NCI-H774 (cell line): ENCODE measurements at regions not wholly inside any gene's neighbourhood (a gene's known extent, or its start where the extent isn't known, plus 50 kb on each side); places are given as distances from the start of the nearest gene placed in this dataset.

ENCODE experiments used
- DNase-seq: peaks from one replicate; lab custom pipeline; 2025; lab: John Stamatoyannopoulos, UW

GRCh38 chr6:51542475-51542874 lies 544.9 kb downstream of the PKHD1 start:
- DNase-seq, result no peak

GRCh38 chr6:51550243-51550642 lies 537.2 kb downstream of the PKHD1 start:
- DNase-seq, result no peak

- DNase-seq, result no peak
These were observed 535.0 kb downstream of the PKHD1 start for GRCh38 chr6:51552435-51552834.

- no peak for DNase-seq
These were observed 534.0 kb downstream of the PKHD1 start for GRCh38 chr6:51553246-51554015.

- DNase-seq, result no peak
These were observed 533.4 kb downstream of the PKHD1 start for GRCh38 chr6:51554029-51554428.

GRCh38 chr6:51559059-51559458 lies 528.4 kb downstream of the PKHD1 start:
- DNase-seq, result no peak

GRCh38 chr6:51562198-51562597 lies 525.2 kb downstream of the PKHD1 start:
- no peak for DNase-seq
